GM18873 (cell line): ENCODE measurements at regions not wholly inside any gene's neighbourhood (a gene's known extent, or its start where the extent isn't known, plus 50 kb on each side); places are given as distances from the start of the nearest gene placed in this dataset.

Experiments used
- ATAC-seq: cut with Tn5 transposase; IDR thresholded peaks from one replicate; pipeline ENCODE4 v1.9.1; 2021; ENCODE audit warnings: mild to moderate bottlenecking, moderate library complexity, moderate number of reproducible peaks; ENCODE audit not compliant: unreplicated experiment, low FRiP score

DNA sequence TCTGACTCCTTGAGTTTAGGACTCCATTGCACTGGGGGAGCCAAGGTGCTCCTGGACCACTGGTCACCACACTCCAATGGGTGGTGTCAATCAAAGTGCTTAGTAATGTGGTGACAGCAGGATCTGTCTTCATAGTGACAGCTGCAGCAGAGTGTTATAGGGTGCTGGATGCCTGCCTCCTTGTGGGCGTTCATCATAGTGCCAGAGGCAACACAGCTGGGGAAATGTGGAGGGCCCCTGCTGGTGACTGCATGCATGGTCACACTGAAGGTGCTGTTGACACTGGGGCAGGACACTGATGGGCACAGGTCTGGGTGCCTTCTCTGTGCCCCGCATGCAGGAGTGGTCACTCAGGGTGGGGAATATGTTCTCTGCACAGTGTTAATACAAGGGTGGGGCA is 177.5 kb upstream of the CDH8 start:
- no peak for ATAC-seq

DNA sequence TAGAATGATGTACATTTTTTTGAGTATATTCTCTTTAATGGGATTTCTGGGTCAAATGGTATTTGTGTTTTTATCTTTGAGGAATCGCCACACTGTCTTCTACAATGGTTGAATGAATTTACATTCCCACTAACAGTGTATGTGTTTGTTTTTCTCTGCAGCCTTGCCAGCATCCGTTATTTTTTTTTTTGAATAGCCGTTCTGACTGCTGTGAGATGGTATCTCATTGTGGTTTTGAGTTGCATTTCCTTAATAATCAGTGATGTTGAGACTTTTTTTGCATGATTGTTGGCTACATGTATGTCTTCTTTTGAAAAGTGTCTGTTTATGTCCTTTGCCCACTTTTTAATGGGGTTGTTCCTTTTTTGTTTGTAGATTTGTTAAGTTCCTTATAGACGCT is 172.7 kb upstream of the CDH8 start:
- ATAC-seq: no peak

DNA sequence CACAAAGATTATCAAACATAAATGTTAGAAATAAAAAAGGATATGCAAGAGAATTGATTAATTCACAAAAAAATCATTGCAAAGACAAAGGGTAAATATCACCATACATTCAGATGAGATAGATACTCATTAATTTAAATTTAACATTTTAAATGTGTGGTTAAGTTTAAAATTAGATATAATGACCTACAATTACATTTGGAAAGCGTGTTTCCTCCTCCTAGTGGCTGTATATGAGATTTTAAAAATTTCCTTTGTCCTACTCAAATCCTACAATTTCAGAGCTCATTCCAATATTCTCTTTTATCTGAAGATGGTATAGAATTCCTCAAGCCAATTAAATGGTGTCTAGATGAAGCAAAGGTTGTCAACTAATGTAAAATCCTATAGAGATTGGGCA is 169.2 kb upstream of the CDH8 start:
- ATAC-seq: no peak

DNA sequence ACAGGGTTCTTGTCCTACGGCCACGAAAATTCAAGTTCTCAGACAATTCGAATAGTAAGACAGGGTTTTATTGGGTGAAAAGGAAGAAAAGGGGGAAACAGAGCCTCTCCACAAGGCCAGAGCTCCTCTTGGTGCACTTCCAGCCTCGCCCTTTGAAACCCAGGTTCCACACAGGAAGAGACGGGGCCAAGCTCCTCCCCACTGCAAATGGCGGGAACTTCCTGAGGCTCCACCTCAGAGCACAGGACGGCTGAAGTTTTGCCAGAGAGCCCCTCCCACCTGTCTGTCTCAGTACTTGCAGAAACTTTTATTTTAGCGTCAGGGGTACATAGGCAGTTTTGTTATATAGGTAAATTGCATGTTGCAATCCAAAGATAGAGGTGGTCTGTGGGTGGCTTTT is 165.7 kb upstream of the CDH8 start:
- no peak for ATAC-seq

DNA sequence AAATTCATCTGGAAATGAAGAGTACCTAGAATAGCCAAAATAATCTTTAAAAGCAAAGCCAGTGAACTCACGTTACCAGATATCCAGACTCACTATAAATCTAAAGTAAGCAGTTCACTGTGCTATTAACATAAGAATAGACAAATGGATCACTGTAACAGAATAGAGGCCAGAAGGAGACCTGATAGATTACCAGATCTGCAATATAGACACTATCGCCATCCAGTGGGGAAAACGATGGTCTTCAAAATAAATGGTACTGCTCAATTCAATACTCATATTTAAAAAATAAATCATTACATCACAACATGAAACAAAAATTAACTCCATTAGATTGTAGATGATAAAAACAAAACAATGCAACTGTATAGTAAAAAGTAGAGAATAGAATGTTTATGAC is 158.6 kb upstream of the CDH8 start:
- no peak for ATAC-seq

DNA sequence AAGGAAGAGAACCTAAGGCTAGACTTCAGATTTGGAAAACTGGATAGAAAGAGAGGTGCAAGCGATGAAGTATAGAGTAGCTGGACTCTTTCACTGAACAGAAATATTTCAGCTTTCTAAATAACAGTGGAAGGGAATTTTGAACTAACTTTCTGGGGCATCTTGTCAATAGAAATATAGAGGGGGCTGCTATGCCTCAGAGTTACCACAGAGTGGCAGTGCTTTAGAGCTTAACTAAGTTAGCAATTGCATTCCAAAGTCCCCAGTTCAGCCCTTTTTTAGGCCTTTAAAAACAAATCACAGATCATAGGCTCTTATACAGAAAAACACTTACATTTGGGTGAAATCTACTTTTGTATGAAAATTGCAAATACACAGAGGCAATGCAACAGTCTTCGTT is 154.2 kb upstream of the CDH8 start:
- ATAC-seq: no peak

DNA sequence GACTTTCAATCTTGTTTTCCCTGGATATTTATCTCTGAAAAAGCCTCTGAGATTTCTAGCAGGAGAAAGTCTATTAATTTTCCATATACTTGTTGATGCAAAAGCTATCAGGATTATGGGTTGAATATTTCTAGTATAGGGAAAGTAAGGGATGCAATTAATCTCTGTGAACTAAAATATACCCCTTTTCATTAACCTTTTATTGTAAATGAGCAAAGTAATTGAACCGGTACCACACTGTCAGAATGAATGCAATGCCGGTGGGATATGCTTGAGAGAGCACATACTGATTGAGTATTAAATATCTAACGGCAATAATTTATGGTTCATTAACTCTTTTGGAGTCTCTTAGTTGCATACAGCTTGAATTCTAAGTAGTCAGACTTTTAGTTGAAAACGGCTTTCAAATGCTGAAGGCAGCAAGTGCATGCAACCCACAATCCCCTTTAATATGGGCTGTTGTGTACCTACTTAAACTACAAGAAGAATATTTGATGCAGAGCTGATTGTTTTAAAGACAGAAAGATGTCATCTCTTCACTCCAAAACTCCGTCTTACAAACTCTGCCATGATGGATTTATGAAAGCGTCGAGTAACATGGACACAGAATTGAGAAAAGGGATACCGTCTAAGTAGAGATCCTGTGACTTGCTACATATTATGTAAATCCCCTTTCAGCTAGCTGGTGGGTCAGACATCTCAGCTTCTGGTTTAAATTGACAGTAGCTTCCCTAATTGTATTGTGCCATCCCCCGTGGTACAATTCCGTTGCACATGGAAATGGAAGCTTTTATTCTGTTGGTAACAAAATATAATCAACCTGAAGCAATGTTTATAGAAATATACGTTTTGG is 141.3 kb upstream of the CDH8 start:
- no peak for ATAC-seq

DNA sequence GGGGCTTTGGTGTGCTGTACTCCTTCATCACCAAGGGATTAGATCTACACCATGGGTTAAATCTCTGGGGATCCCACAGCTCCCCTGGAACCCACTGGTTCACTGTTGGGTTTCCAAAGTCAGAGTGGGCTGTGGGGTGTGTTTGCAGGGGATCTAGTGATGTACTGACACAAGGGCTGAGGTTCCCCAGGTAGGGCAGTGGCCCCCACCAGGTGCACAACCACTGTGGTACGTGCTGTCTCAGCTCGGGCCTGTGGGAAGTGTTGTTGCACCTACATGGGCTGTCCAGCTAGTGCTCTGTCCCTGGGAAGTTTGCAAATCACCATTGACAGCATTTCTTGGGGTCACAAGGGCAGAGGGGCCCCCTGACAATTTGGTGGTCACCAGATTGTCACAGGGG is 134.4 kb upstream of the CDH8 start:
- no peak for ATAC-seq

DNA sequence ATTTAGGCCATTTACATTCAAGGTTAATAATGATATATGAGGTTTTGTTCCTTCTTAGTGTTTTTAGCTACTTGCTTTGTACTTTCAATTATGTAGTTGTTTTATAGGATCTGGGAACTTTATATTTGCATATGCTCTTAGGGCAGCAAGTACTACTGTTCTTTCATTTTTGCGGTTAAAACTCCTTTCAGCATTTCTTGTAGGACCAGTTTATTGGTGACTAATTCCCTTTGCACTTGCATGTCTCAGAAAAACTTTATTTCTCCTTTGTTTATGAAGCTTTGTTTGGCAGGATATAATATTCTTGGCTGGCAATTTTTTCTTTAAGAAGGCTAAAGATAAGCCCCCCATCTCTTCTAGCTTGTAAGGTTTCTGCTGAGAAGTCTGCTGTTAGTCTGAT is 131.3 kb upstream of the CDH8 start:
- ATAC-seq: no peak

DNA sequence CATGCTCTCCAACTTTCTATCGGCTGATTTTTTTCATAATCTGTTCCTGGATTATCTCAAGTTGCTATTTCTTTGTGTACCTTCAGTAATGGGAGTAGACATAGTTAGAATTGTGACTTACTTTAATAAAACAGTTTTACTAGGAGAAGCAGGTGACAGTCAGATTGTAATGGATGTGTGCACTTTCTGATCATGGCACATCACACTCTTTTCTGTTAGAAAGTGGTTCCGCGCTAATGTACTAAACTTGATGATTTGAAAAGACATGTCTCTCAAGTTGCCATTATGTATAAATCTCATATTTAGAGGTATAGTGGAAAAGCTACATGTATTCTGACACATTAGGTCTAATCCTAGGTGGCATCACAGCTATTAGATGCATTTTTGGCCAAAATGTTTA is 121.3 kb upstream of the CDH8 start:
- ATAC-seq: no peak

DNA sequence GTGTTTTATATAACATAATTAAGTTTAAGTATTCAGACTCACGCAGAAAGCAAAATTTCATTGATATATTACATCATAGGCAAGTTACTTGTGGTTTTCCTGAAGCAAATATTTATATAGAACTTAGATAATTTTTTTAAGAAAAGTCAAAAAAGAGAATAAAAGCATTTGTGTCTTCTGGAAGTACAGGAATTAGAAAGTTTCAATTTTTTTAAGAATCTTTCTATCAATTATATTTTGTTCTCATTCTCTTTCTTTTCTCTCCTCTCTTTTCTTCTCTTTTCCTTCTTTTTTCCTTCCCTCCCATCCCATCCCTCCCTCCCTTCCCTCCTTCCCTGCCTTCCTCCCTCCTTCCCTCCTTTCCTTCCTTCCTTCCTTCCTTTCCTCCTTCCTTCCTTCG is 120.7 kb upstream of the CDH8 start:
- no peak for ATAC-seq

DNA sequence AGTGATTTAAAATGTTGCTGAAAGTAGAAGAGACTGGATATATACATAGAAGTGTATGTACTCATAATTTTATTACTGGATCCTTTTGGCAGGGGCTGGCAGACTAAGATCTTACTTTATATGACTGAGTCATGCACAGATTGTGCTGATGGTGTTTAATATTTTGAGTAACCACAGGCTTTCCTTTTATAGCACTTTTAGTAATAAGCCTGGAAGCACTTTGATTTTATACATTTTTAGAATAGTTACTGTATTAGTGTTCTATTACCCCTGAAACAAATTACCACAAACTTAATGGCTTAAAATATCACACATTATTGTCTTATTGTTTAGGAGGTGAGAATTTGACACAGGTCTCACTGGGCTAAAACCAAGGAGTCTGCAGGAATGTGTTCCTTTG is 113.4 kb upstream of the CDH8 start:
- ATAC-seq: no peak

DNA sequence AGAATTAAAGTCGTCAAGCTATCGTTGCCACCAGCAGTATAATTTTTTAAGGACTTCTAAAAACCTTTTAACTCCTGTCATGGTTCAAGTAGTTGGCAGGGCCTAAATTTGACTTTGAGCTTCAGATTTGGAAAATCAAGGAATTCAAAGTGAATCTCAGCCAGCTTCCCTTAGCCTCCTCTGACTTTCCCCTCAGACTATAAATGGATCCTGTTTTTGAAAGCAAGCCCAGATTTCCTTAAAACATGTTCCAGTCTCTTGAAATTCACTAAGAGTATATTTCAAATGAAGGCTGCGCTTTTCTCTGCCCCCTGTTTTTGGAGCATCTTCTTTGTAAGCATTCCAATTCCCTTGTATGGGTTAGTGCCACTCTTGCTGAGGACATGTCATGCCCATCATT is 101.8 kb upstream of the CDH8 start:
- ATAC-seq: no peak

DNA sequence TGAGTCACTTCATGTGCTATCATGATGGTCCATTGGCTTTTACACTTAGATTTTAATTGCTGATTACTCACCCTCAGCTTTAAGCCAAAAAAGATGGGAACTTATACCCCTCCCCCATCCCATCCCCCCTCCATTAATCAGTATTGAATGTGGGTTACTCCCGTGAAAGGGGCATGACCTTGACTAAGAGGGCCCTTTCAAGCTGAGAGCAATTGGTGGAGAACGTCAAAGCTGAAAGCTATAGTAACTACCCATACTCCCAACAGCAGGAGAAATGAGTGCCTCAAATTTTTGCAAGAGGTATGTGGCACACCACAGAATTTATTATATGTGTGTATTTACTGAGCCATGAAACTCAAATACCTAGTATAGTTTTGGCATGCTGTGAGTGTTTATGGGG is 99.7 kb upstream of the CDH8 start:
- no peak for ATAC-seq

DNA sequence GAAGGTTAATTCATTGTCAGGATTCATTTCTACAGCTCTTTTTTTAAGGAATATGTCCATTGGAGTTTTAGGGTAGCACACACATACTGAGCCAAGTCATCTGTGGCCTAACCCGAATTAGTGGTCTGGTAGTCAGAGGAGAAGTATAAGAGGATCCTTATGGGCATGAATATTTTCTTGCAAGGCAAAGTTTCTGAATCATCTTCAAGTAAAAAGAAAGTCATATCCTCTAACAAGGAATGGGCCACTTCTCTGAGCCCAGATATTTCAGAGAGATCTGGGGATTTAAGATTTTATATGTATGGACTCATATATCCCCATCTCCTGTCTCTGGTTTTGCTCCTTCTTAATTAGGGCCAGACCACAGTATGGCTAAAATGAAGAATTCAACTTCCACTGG is 99.2 kb upstream of the CDH8 start:
- no peak for ATAC-seq

DNA sequence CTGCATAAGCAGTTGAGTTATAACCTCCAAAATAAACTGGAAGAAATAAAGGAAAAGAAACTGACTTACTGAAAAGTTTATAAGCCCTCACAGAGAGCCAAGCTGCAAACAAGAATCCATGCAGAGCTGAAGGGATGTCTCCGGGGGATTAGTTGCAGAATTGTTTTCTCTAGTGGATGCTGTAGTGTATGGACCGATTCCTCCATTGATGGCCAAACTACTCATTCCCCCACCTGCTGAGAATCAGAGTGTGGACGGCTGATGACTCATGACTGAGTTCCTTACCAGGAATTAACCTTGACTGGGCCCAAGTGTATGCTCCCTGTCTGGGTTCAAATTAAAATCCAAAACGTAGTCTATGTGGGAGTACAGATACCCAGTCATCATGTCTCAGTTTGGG is 93.9 kb upstream of the CDH8 start:
- ATAC-seq: no peak

DNA sequence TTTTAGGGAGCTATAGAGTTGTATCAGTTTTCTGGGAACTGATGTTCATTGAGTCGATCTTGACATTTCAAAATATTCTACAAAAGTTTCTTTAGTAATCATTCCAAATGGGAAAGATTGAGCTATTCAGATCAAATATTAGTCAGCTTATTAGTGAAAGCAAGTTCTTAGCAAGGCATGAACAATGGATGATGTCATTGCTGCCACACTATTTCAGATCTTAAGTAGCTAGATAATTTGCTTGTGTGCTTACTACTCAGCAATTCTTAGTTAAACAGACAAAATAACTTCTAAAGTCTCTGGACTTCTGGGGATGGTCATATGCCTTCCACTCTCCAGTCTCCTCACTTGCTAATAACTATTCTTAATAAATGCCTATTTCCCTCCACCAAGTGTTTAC is 69.0 kb upstream of the CDH8 start:
- no peak for ATAC-seq

DNA sequence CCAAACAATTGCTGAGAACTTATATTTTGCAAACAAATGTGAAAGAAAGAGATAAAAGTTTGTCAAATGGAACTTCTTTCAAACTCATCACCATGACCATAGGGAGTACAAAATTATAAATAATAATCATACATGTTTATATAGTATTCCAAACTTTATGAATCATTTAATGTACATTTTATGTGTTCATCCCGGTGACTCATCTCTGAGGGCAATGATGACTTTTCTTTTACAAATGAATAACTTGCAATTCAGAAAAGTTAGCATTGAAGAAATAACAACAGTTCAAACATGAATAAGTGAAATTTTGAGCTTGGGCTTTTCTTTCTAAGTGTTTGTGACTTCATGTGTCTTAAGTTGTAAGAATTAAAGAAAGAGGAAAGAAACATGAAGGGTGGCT is 66.3 kb upstream of the CDH8 start:
- ATAC-seq: no peak

DNA sequence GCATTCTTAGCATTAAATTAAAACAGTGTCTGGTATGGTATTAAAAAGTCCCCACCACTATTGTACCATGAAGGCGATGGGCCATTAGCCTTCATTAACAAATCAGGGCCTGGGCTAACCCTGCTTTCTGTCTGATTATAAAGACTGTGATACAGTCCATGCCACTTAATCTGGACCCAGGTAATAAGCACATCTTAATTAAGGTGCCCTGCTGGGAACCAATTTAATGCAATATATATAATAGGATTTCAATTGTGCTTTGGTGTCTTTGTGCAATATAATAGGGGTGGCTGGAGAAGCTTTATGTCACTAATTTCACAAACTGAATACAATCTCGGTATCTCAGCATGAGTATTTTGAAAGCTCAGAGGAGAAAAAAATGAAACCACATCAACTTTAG is 64.4 kb upstream of the CDH8 start:
- no peak for ATAC-seq

DNA sequence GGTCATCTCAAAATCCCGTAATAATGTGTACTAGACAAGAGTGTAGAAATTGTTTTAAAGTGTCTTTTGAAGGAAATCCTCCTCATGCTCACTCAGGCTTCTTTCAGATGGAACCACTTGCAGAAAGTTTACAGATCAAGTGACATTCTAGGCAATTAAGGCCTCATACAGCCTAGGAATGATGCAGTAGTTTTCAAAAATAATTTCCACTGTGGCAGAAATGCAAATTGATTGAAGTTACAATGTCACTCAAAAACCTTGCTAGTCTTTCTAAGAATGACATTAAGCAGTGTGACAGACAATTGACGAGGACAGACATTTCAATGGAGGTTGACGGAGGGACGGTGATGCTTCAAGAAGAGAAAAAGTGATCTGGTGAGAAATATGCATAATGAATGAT is 53.5 kb upstream of the CDH8 start:
- no peak for ATAC-seq

DNA sequence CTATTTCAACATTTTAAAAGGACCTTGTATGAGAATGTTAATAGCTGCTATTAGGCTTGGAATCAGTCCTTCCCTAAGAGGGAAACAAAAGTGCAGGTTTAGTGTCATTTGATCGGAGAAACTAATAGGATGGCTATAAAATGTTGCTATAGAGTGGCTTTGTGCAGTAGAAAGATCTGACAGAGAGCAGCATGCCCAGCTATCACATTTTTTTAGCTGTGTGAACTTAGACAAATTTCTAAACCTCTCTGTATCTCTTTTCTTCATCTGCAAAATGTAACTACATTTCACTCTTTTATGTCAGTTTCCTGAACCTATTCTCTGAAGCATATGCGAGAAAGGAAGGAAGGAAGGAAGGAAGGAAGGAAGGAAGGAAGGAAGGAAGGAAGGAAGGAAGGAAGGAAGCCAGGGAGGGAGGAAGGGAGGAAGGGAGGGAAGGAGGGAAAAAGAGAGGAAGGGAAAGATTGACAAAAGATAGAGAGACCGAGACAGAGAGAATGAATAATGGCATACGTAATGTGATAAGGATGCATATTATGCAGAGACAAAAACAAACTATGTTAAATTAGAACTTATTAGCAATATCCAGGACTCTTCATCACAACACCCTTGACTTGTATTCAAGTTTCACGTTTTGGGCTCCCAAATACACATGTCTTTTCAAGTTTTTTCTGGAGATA is 52.6 kb upstream of the CDH8 start:
- no peak for ATAC-seq
